ENCODE measurements at regions not wholly inside any gene's neighbourhood (a gene's known extent, or its start where the extent isn't known, plus 50 kb on each side); places are given as distances from the start of the nearest gene placed in this dataset.

DNA sequence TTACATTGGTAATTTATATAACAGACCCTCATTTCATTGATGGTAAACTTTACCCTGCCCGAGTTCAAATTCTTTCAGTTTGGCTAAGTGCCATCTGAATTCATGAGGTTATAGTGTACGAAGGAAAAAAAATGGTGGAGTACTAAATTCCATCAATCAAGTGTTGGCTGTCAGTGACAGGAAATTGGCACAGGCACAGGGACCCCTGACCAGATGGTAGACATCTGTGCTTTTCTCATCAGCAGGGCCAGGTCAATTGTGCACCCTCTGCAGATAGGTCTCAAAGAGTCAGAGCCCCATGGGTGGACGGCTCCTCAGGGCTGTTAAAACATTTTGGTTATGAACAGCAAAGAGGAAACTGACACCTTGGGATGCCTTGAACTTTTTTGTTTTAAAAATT lies 439.2 kb downstream of the SETBP1 start:
- FAIRE-seq (no peak), DNase-seq (ENCODE audit: insufficient read length, low spot score) (no peak)

DNA sequence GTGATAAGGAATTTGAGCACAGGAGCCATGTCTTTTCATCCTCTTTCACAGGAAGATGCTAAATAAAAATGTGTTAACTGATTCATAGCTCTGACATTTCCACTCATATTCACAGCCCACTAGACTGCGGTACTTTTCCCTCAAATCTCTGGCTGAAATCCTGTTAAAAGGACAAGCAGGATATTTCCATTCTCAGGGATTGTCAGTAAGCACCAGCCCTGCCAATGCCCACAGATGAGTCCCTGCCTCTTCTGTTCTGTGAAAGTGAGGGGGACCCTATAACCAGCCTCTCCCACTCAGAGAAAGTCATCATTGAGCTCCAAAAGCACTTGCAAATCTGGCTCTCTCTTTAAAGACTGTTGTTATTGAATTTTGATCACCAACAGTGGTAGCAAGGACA lies 440.5 kb downstream of the SETBP1 start:
- FAIRE-seq (no peak), DNase-seq (ENCODE audit: insufficient read length, low spot score) (no peak)

DNA sequence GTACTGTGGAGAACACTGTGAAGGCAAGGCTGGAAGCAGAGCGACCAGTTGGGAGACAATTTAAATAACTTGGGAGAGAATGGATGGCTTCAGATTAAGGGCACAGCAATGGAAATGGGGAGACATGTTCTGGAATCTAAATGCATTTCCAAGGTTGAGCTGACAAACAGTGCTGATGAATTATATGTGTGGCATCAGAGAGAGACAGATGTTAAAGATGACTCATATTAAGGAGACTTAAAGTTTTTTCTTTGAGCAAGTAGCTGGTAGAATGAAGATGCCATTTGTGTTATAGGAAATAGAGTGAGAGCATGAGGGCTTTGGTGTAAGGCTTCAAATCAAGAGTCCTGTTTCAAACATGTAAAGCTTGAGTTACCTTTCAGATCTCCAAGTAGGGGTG lies 441.8 kb downstream of the SETBP1 start:
- DNase-seq (ENCODE audit: insufficient read length, low spot score) (no peak), FAIRE-seq (no peak)

DNA sequence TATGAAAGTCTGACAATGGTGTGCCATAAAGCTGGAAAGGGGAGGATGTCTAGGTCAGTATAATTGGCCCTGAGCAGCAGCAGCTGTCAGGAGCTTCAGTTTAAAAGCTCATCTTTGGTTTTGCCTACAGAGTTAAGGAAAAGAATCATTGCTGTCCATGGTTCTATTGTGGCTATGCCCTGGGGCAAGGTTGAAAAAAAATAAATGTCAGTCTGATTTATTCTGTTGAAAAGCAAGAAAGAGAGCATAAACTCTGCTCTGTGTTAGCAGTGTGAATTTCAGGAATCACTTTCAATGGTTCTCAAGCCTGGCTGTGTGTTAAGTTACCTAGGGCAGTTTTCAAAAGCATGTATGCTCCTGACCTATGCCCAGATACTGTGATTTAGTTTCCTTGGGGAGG lies 446.7 kb downstream of the SETBP1 start:
- FAIRE-seq (no peak), DNase-seq (ENCODE audit: insufficient read length, low spot score) (no peak)

DNA sequence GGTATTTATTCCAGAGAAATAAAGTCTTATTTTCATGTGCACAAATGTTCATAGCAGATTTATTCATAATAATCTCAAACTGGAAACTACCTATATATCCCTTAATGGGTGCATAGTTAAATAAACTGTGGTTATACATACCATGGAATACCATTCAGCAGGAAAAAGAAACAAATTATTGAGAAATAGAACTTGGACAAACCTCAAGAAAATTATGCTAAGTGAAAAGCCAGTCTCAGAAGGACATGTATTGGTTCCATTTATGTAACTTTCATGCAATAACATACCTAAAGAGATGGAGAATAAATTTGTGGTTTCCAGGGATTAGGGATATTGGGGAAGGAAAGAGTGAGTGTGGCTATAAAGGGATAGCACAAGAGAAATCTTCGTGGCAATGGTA lies 452.6 kb downstream of the SETBP1 start:
- FAIRE-seq = no peak
- DNase-seq (ENCODE audit: insufficient read length, low spot score) = no peak

DNA sequence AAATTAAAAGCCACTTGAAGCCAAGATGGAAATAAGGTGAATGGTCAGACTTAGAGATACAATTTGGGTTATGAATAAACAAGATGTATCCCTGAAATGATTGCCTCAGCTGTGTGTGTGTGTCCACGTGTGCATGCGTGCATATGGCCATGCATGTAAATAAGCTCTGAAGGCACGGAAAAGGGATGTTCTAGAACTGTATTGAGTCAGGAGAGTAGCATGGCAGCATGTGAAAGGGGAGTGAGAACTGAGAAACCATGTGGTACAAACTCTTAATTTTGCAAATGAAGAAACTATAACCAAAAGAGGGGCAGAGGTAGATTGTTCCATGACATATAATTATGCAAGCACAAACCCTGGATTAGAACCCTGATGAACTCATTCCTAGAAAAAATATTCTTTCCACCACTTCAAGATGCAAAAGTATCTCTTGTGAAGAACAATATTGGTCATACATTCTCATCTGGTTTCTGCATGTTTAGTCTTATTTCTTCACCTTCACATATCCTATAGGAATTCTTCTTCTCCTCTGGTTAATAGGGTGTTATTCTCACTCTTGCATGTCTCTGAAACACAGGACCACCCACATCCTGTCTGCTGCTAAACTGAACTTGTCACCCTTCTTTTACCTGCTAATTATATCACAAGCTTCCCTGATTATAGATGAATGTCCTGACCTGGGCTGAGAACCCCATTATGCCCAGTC lies 455.8 kb downstream of the SETBP1 start:
- FAIRE-seq = no peak

DNA sequence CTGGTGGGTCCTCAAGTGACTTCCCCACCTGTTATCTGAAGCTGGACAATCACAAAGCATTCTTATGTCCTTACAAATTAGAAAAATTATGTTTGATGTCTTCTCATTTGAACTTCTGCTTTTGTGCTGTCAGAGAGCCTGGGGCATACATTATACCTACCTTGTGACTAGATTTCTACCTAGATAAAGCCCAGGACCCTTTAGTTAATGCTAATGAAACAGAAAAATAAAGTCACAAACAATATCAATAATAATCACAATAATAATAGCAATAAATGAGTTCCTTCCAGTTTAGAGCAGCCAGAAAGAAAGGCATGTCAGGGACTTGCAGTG lies 456.4 kb downstream of the SETBP1 start:
- DNase-seq (ENCODE audit: insufficient read length, low spot score) (no peak), FAIRE-seq (no peak)

More for the DNA sequence above, 455.8 kb downstream of the SETBP1 start:
- DNase-seq (ENCODE audit: insufficient read length, low spot score) = no peak

DNA sequence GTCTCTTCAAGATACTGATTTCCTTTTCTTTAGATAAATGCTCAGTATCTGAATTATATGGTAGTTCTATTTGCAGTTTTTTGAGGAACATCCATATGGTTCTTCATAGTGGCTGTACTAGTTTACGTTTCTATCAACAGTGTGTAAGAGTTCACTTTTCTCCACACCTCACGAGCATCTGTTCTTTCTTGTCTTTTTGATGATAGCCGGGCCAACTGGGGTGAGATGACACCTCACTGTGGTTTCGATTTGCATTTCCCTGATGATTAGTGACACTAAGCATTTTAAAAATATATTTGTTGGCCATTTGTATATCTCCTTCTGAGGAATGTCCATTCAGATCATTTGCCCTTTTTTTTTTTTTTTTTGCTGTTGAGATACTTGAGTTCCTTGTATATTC lies 458.8 kb downstream of the SETBP1 start:
- no peak for FAIRE-seq
- no peak for DNase-seq (ENCODE audit: insufficient read length, low spot score)

DNA sequence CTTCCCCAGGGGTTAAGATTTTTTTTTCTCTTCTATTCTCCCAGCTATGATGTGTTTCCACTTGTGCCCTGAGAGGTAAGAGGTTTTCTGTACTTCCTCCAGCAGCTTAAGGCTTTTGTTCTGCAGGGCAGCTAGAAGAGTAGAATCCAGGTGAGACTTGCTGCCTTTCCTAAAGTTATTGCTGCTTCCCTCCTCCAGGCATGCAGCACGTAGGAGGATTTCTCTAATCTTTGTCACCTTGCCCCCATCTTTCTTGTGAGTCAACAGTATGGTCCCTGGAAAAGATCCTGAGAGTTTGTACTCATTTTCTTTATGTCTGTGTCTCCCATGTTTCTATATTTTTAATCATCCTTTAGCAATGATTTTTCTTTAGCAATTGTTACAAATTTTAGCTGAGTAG lies 462.2 kb downstream of the SETBP1 start:
- FAIRE-seq (no peak), DNase-seq (ENCODE audit: insufficient read length, low spot score) (no peak)

DNA sequence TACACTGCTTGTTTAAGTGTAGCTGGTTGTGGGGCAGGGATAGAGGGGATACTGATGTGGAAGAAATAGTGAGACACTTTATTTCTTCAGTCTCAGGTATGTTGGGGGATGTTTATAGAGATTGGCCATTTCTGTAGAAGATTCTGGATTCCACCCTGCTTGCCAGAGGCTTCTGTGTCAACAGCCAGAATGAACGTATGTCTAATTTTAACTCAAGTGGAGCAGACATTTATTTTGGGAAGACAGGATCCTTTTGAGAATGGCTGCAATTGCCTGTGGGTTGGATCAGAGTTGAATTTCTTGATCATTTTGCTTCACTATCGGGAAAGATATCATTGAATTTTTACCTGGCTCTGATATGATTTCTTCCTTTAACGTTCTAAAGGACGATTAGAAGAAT lies 465.6 kb upstream of the SLC14A2 start:
- FAIRE-seq = no peak
- no peak for DNase-seq (ENCODE audit: insufficient read length, low spot score)

DNA sequence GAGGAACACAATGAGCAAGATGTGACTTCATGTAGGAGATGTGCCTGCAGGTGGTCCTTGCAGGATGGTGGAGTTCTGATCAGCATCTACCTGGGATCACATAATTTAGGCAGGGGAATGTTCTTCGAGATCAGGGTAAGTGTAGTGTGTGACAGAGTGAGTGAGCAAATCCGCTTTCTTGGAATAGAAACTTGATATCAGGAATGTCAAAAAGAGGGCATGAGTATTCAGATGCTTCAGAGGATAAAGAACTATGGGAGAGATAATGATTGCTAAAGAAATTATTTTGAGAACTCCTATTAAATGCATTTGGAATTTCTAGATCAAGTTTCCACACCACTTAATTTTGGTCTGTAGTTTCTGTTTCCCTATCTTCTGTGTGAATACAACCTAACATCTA lies 463.6 kb upstream of the SLC14A2 start:
- DNase-seq (ENCODE audit: insufficient read length, low spot score) (no peak), FAIRE-seq (no peak)

DNA sequence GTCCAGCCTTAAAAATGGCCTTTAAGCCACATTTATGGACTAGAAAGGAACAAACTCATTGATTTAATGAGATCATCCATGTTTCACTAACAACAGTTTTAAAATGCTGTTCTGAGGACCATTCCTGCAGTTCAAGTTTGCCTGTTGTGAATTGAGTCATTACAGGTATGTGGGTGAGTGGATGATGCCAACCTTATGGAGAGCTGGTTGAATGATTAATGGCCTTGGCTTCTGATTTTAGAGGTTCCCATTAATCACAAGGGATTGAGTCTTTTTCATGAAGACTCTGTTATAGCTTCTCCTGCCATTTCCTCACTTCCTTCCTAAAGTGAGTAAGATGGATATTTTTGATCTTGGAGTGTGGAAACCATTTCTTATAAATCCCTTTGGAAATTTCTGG lies 459.8 kb upstream of the SLC14A2 start:
- FAIRE-seq = no peak
- DNase-seq (ENCODE audit: insufficient read length, low spot score) = no peak

DNA sequence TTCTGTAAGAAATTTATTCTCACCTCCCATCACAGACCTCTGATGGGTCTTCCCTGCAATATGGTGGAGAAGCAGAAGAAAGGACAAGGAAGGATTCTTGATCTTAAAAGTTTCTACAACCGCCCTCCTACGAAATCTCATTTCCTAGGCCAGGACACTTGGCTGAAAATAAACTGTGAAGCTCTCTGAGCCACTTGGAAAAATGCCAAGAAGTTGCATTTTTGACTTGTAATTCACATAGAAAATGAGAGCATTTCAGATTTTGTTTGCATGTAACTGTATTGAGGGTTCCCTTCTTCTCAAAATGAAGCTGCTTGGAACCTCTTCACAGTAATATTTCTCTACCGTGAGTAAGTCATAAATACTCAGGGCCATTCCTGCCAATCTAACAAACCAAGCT lies 458.3 kb upstream of the SLC14A2 start:
- FAIRE-seq (no peak), DNase-seq (ENCODE audit: insufficient read length, low spot score) (no peak)

DNA sequence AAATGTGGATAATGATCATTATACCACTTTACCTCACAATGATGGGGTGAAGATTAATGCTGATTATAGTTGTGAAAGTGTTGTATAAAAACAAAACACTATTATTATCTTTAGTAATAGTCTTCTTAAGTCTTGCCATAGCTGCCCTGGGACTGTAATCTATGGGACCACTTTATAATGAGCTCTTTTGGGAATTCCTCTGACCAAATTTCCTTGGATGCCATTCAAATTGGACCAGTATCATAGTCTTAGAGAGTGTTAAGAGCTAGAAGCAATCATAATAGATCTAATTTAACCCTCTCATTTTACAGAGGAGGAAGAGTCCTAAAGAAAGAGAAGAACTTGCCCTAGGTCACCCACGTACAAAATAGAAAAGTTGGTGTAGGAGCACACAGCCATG lies 457.7 kb upstream of the SLC14A2 start:
- no peak for DNase-seq (ENCODE audit: insufficient read length, low spot score)
- FAIRE-seq = no peak

DNA sequence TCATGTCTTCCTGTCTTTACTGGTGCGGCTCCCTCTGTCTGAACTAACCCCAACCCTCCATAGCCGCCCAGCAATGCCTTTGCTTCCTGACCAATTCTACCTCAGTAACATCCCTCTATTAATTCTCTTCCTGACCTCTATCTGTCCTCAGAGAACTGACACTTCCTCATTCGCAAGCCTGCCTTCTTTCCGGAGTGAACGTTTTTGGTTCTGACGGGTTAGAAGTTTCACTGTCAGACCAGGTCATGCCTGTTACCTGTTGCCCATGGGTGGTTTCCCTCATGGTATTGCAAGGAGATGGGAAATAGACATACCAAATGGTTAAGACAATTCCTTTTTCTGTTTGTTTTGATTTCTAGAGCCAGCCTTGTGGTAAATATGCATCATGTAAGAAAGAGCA lies 453.4 kb upstream of the SLC14A2 start:
- FAIRE-seq = peak; percentile 71

DNA sequence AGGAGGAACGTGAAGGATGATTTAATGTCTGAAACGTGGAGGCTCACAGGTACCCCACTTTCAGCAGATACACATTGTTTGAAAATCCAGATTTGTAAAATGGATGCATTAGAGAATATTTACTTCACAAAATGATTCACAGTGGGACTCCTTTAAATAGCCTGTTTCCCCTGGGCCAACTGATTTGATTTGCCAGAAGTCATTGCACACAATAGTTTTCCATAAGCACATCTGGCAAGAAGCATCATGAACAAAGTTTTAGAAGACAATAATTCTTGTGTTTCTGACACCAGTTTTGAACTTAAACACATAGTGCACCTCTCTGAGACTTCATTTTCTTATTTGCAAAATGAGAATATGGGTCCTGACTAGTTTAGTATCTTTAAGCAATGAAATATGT lies 451.4 kb upstream of the SLC14A2 start:
- no peak for FAIRE-seq
- no peak for DNase-seq (ENCODE audit: insufficient read length, low spot score)

More for the DNA sequence above, 453.4 kb upstream of the SLC14A2 start:
- DNase-seq (ENCODE audit: insufficient read length, low spot score) = peak; percentile 15

DNA sequence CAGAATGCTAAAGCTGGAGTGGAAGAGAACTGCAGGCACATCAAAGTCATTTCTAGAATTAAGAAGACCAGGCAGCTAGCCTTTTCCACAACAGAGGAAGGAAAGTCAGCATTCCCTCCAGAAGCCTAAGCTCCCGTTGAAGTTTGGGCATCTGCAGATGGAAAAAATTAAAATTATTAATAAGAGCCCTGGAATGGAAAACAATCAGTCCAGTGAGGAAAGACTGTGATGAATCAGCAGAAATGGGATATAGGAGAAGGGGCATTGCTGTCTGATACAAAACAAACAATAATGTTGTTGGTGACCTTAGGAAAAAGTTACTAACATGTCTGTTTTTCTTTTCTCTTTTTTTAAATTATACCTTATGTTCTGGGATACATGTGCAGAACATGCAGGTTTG lies 450.7 kb upstream of the SLC14A2 start:
- FAIRE-seq (no peak), DNase-seq (ENCODE audit: insufficient read length, low spot score) (no peak)

DNA sequence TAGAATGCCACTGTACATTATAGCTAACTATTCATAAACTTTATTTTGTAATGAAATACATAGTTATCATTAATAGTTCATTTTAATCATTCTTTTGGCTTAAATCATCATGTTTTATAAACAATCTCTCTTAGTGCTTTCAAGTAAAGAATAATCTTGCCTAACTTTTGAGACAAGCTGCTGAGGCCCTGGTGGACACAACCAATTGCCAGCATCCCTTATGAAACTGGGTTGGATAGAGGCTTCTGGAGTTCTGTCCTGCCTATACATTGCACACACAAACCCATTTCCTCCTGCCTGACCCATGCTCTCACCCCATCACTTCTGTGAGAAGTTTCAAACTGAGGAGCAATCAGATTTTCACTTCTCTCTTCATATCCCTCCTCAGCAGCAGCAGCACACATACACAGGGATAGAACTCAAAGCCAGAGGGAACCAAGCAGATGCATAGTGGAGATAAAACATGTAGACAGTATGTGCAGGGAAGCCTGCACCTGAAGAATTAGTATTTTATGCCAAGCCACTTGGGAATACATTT lies 450.0 kb upstream of the SLC14A2 start:
- FAIRE-seq (no peak), DNase-seq (ENCODE audit: insufficient read length, low spot score) (no peak)

DNA sequence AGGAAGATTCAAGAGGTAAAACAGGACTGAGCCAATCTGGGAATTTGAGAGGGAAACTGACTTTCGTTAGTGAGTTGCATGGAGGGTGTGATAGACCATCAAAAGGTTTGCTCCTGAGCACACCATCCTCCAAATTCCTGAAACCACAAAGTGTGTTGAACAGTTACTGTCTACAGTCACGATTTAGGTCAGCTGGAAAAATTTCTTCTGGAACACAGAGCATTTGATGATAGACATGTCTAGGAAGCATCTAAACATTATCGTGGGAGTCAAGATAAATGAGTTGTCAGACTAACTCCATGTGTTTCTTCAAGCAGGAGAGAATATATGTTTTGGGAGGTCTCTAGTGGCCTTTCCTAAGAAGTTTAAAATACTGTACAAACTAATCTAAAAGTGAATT lies 449.4 kb upstream of the SLC14A2 start:
- no peak for DNase-seq (ENCODE audit: insufficient read length, low spot score)
- FAIRE-seq = no peak

DNA sequence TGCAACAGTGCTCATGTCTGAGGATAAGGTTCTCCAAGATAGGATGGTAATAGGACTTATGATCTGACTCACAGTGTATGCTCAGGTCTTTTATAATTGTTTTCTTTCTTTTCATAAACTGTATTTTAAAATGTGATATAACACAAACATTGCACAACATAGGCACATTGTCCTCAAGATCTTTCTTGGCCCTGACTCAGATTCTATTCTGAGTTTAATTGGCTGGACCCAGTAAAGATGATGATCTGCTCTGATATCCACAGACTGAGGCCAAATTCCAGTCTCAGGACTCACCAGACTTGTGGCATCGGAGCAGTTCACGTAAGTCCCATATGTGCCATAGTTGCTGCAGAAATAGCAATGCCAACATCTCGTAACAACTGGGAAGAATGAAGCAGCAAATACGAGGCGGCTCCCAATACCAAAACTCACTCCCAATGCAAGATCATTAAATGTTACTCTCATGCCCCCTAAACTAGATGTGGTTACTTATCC lies 448.9 kb upstream of the SLC14A2 start:
- FAIRE-seq (no peak), DNase-seq (ENCODE audit: insufficient read length, low spot score) (no peak)

DNA sequence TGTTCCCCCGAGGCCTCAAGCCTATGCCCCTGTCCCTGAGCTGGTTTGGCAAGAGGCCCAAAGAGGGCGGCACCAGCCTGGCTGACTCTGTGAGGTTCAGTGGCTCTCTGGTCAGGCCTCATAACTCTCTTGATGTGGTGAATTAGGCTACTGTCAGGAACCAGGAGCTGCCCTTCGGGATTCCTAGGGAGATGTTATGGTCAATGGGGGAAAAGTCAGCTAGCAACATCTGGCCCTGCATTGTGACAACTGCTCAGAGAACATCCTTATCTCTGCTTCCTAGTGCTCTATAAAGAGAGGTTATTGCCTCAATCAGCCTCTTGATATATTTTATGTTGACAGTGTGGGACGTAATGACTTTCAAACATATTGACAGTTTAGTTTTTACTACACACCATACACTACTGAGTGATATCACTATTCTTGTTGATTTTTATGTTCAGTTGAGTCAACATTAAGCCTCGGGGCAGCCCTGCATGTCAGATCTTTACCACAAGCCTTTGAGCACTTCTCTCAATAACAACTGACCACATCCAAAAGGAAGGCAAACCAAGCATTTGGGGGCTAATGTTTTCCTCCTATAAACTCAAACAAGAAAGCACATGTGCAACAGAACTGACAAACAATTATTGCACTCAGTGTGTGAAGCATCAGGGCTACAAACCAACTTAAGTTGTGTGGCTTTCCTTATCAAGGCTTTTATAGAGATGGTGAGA lies 448.3 kb upstream of the SLC14A2 start:
- FAIRE-seq = no peak

DNA sequence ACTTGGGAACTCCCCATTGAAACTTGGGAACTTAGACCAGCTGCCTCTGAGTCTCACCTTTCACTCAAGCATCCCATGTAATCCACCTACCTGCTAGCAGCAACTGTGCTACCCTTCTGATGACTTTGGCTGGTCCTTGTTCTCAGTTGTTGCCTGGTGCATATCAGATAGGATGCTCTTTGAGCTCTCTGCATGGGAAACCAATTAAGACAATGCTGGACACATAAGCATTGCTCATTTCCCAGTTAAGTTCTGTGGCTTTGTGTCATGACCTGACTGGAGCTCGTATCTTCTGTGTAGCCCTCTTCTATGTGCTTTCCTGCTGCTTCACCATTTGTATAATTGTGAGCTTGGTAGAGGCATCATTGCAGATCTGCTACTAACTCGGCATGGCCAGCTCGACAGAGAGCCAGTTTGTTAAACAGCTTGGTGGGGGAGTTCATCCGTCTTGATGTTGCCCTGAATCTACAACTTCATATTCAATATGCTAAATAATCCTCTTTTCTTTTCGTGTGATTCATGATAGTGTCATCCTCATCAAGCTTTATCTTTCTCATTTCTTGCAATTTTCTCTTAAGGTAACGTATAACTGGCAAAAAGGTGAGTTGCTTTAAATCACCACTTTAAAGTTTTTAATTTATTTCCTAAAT lies 447.5 kb upstream of the SLC14A2 start:
- DNase-seq (ENCODE audit: insufficient read length, low spot score) (no peak), FAIRE-seq (no peak)

More for the DNA sequence above, 448.3 kb upstream of the SLC14A2 start:
- no peak for DNase-seq (ENCODE audit: insufficient read length, low spot score)

Data from GM19239 (cell line).